Mononuclear cell (primary cell): ENCODE measurements at regions not wholly inside any gene's neighbourhood (a gene's known extent, or its start where the extent isn't known, plus 50 kb on each side); places are given as distances from the start of the nearest gene placed in this dataset.

ENCODE experiments used
- H3K27me3 ChIP-seq: 2 replicates; pipeline ENCODE4 v1.6.0; 2011; ENCODE audit warnings: low read length, control low read depth; ENCODE audit not compliant: insufficient read depth
- H3K4me1 ChIP-seq: 2 replicates; pipeline ENCODE4 v1.5.1; 2011; ENCODE audit warnings: mild to moderate bottlenecking, low read length, control low read depth; ENCODE audit not compliant: insufficient read depth
- H3K4me3 ChIP-seq: 2 replicates; pipeline ENCODE4 v1.5.1; 2011; ENCODE audit warnings: mild to moderate bottlenecking, low read length, moderate library complexity
- H3K9me3 ChIP-seq: 2 replicates; pipeline ENCODE4 v1.5.1; 2011; ENCODE audit warnings: low read depth, mild to moderate bottlenecking, control low read depth, low read length

- Histone ChIP-seq H3K9me3 (no peaks in the 10 kb centered on the region), H3K27me3 (no peaks in the 10 kb centered on the region), H3K4me3 (no peak overlapping the region), H3K4me1 (peaks cover 16% of the 10 kb centered on the region)
Observed at GRCh38 chr5:135232958-135233357, 166.1 kb downstream of the MACROH2A1 start.

- H3K4me1 ChIP-seq: peaks cover 27% of the 10 kb centered on the region
- no peak overlapping the region for H3K4me3 ChIP-seq
- H3K9me3 ChIP-seq: no peaks in the 10 kb centered on the region
- H3K27me3 ChIP-seq: no peaks in the 10 kb centered on the region
Observed at GRCh38 chr5:135231289-135231688, 167.7 kb downstream of the MACROH2A1 start.

GRCh38 chr5:135230251-135230925 is 168.6 kb downstream of the MACROH2A1 start:
- Histone ChIP-seq H3K9me3 (no peaks in the 10 kb centered on the region), H3K4me3 (no peak overlapping the region), H3K27me3 (no peaks in the 10 kb centered on the region), H3K4me1 (peaks cover 36% of the 10 kb centered on the region)

GRCh38 chr5:135229679-135230132 is 169.3 kb downstream of the MACROH2A1 start:
- Histone ChIP-seq H3K4me3 (no peak overlapping the region), H3K4me1 (peaks cover 42% of the 10 kb centered on the region)

GRCh38 chr5:135229122-135229521 is 169.9 kb downstream of the MACROH2A1 start:
- Histone ChIP-seq H3K4me1 (peaks cover 48% of the 10 kb centered on the region), H3K9me3 (no peaks in the 10 kb centered on the region), H3K27me3 (no peaks in the 10 kb centered on the region), H3K4me3 (no peak overlapping the region)

More at GRCh38 chr5:135229679-135230132, 169.3 kb downstream of the MACROH2A1 start:
- Histone ChIP-seq H3K27me3 (no peaks in the 10 kb centered on the region), H3K9me3 (no peaks in the 10 kb centered on the region)

GRCh38 chr5:135228222-135228621 is 170.8 kb downstream of the MACROH2A1 start:
- H3K4me3 ChIP-seq: no peak overlapping the region
- no peaks in the 10 kb centered on the region for H3K9me3 ChIP-seq
- H3K27me3 ChIP-seq: no peaks in the 10 kb centered on the region
- peaks cover 57% of the 10 kb centered on the region for H3K4me1 ChIP-seq

GRCh38 chr5:135227064-135228022 is 171.7 kb downstream of the MACROH2A1 start:
- peaks cover 58% of the 10 kb centered on the region for H3K4me1 ChIP-seq

GRCh38 chr5:135225856-135226560 is 173.0 kb downstream of the MACROH2A1 start:
- no peaks in the 10 kb centered on the region for H3K27me3 ChIP-seq
- H3K4me3 ChIP-seq: no peak overlapping the region
- no peaks in the 10 kb centered on the region for H3K9me3 ChIP-seq
- H3K4me1 ChIP-seq: peaks cover 55% of the 10 kb centered on the region

More at GRCh38 chr5:135227064-135228022, 171.7 kb downstream of the MACROH2A1 start:
- H3K9me3 ChIP-seq: no peaks in the 10 kb centered on the region
- no peaks in the 10 kb centered on the region for H3K27me3 ChIP-seq
- H3K4me3 ChIP-seq: no peak overlapping the region

- no peaks in the 10 kb centered on the region for H3K9me3 ChIP-seq
- no peak overlapping the region for H3K4me3 ChIP-seq
- no peaks in the 10 kb centered on the region for H3K27me3 ChIP-seq
- peaks cover 41% of the 10 kb centered on the region for H3K4me1 ChIP-seq
Observed at GRCh38 chr5:135223891-135224625, 175.0 kb downstream of the MACROH2A1 start.

GRCh38 chr5:135223404-135223803 is 175.6 kb downstream of the MACROH2A1 start:
- no peaks in the 10 kb centered on the region for H3K9me3 ChIP-seq
- H3K27me3 ChIP-seq: no peaks in the 10 kb centered on the region
- H3K4me3 ChIP-seq: no peak overlapping the region
- peaks cover 41% of the 10 kb centered on the region for H3K4me1 ChIP-seq

- Histone ChIP-seq H3K9me3 (no peaks in the 10 kb centered on the region), H3K4me3 (no peak overlapping the region), H3K27me3 (no peaks in the 10 kb centered on the region), H3K4me1 (peaks cover 41% of the 10 kb centered on the region)
Observed at GRCh38 chr5:135222771-135223170, 176.3 kb downstream of the MACROH2A1 start.

GRCh38 chr5:135222171-135222681 is 176.8 kb downstream of the MACROH2A1 start:
- H3K4me1 ChIP-seq: peaks cover 40% of the 10 kb centered on the region
- no peaks in the 10 kb centered on the region for H3K27me3 ChIP-seq
- H3K9me3 ChIP-seq: no peaks in the 10 kb centered on the region
- no peak overlapping the region for H3K4me3 ChIP-seq

- Histone ChIP-seq H3K4me3 (no peak overlapping the region), H3K4me1 (peaks cover 35% of the 10 kb centered on the region), H3K27me3 (no peaks in the 10 kb centered on the region), H3K9me3 (no peaks in the 10 kb centered on the region)
Observed at GRCh38 chr5:135221696-135222095, 177.3 kb downstream of the MACROH2A1 start.

- Histone ChIP-seq H3K4me3 (no peak overlapping the region), H3K9me3 (no peaks in the 10 kb centered on the region), H3K4me1 (peaks cover 30% of the 10 kb centered on the region), H3K27me3 (no peaks in the 10 kb centered on the region)
Observed at GRCh38 chr5:135221187-135221473, 177.9 kb downstream of the MACROH2A1 start.
